HepG2 (cell line): ENCODE measurements at regions not wholly inside any gene's neighbourhood (a gene's known extent, or its start where the extent isn't known, plus 50 kb on each side); places are given as distances from the start of the nearest gene placed in this dataset.

Source experiments
- ATAC-seq: fragments of 200-7000 bp; cut with Tn5 transposase; 3 replicates; pipeline ENCODE4 v1.9.1; 2020; ENCODE audit warnings: mild to moderate bottlenecking, moderate library complexity
- BruUV-seq: library from RNA; stranded (reverse); fragments of 400-500 nt; replicated peaks from 2 replicates; lab custom pipeline; 2021; lab: Mats Ljungman, UMichigan
- CTCF ChIA-PET: fragments of 300-600 bp; formaldehyde crosslinking; extraction: SDS; loops from one replicate; lab custom pipeline; 2021; ENCODE audit warnings: low total read pairs, inconsistent platforms, low intra/inter-chr PET ratio; lab: Yijun Ruan, JAX
- POLR2A ChIA-PET: fragments of 350-600 bp; sonication (Branson Sonifier 250); formaldehyde crosslinking; loops from one replicate; lab custom pipeline; 2020; ENCODE audit warnings: antibody characterized with exemption, inconsistent platforms; lab: Yijun Ruan, JAX
- DNase-seq: peaks from one replicate; pipeline ENCODE4 v3.0.0-alpha.2; 2015; ENCODE audit warnings: low spot score
- FAIRE-seq: peaks from 3 replicates; lab custom pipeline; 2011; peaks lifted over from hg19 to GRCh38; lab: Jason Lieb, UNC
- H2AFZ ChIP-seq: one replicate; pipeline ENCODE4 v1.6.1; 2011; ENCODE audit warnings: low read length, inconsistent platforms
- H3K27ac ChIP-seq: fragments of 300-600 bp; 3 replicates; pipeline ENCODE4 v1.8.0; 2011; ENCODE audit warnings: mixed run types, mild to moderate bottlenecking, mixed read lengths, low read length, inconsistent platforms; ENCODE audit not compliant: insufficient read depth; ENCODE audit errors: extremely low read length
- H3K27me3 ChIP-seq, 2 experiments: fragments of 200-600 bp in 1 of 2; 2 replicates in 1 of 2; 3 replicates in 1 of 2; pipeline versions ENCODE4 v1.6.0 to v1.8.0; 2011; ENCODE audit warnings: low read length in 2 of 2, mild to moderate bottlenecking in 2 of 2, moderate library complexity in 2 of 2, inconsistent platforms in 1 of 2; ENCODE audit not compliant: insufficient read depth in 2 of 2, control insufficient read depth in 1 of 2
- H3K36me3 ChIP-seq, 2 experiments: fragments of 200-600 bp in 1 of 2; replicated peaks in 1 of 2; 2 replicates in 1 of 2; 3 replicates in 1 of 2; pipeline versions ENCODE4 v1.5.1 to v1.8.0; 2011; ENCODE audit warnings: low read length in 2 of 2, inconsistent platforms in 1 of 2; ENCODE audit not compliant: insufficient read depth in 2 of 2, control insufficient read depth in 1 of 2
- H3K4me1 ChIP-seq: 2 replicates; pipeline ENCODE4 v1.5.1; 2012; ENCODE audit warnings: low read length, inconsistent platforms; ENCODE audit not compliant: insufficient read depth
- H3K4me2 ChIP-seq: 2 replicates; pipeline ENCODE4 v1.6.0; 2011; ENCODE audit warnings: low read depth, low read length, inconsistent platforms
- H3K4me3 ChIP-seq, 3 experiments: fragments of 200-600 bp in 1 of 3; sonication (generic), shearing (Covaris generic) in 1 of 3; replicated peaks in 1 of 3; 2 replicates each; pipeline ENCODE4 v1.5.1; 2011 to 2016; ENCODE audit warnings: low read length in 3 of 3, inconsistent platforms in 2 of 3, low read depth in 2 of 3, mild to moderate bottlenecking in 2 of 3, control low read depth in 1 of 3, mixed read lengths in 1 of 3; ENCODE audit not compliant: insufficient read depth in 1 of 3
- H3K79me2 ChIP-seq: one replicate; pipeline ENCODE4 v1.6.1; 2011; ENCODE audit warnings: low read length, inconsistent platforms; ENCODE audit not compliant: insufficient read depth
- H3K9ac ChIP-seq: 2 replicates; pipeline ENCODE4 v1.6.0; 2011; ENCODE audit warnings: mild to moderate bottlenecking, low read depth, low read length, inconsistent platforms; ENCODE audit not compliant: insufficient read depth
- H3K9me3 ChIP-seq: 2 replicates; pipeline ENCODE4 v1.5.1; 2012; ENCODE audit warnings: mild to moderate bottlenecking, low read length
- H4K20me1 ChIP-seq: 2 replicates; pipeline ENCODE4 v1.6.0; 2011; ENCODE audit warnings: inconsistent platforms, mild to moderate bottlenecking, low read length, moderate library complexity; ENCODE audit not compliant: insufficient read depth
- FOXJ3 ChIP-seq: sonication (generic); formaldehyde crosslinking; IDR thresholded peaks from 2 replicates; pipeline ENCODE4 v1.4.0; 2020; ENCODE audit warnings: missing genetic modification reagents, mild to moderate bottlenecking, borderline replicate concordance
- KLF15 ChIP-seq: sonication (generic); formaldehyde crosslinking; IDR thresholded peaks from 2 replicates; pipeline ENCODE4 v1.8.1; 2023; ENCODE audit warnings: borderline replicate concordance, mild to moderate bottlenecking, inconsistent platforms, missing genetic modification reagents, mixed read lengths
- MAFK ChIP-seq, 2 experiments: IDR thresholded peaks in 1 of 2; conservative IDR thresholded peaks in 1 of 2; 2 replicates each; pipeline ENCODE4 v1.6.1; 2011; ENCODE audit warnings: improper control_type of control experiment in 2 of 2, low read length in 2 of 2
- REXO4 ChIP-seq: sonication (generic); formaldehyde crosslinking; IDR thresholded peaks from 2 replicates; pipeline ENCODE4 v1.8.0; 2022; ENCODE audit warnings: missing genetic modification reagents, mild to moderate bottlenecking, borderline replicate concordance
- SALL1 ChIP-seq: sonication (generic); formaldehyde crosslinking; IDR thresholded peaks from 2 replicates; pipeline ENCODE4 v1.8.0; 2022; ENCODE audit warnings: mild to moderate bottlenecking, missing genetic modification reagents
- ZBTB8A ChIP-seq: sonication (generic); formaldehyde crosslinking; IDR thresholded peaks from 2 replicates; pipeline ENCODE4 v1.4.0; 2020; ENCODE audit warnings: mild to moderate bottlenecking, low read depth, missing genetic modification reagents, borderline replicate concordance
- ZFP1 ChIP-seq: IDR thresholded peaks from 2 replicates; pipeline ENCODE4 v1.6.1; 2016
- ZMYM4 ChIP-seq: sonication (generic); formaldehyde crosslinking; IDR thresholded peaks from 2 replicates; pipeline ENCODE4 v1.8.1; 2023; ENCODE audit warnings: mild to moderate bottlenecking, missing genetic modification reagents
- ZNF101 ChIP-seq: sonication (generic); formaldehyde crosslinking; IDR thresholded peaks from 2 replicates; pipeline ENCODE4 v1.4.0; 2020; ENCODE audit warnings: mild to moderate bottlenecking, low read depth, missing genetic modification reagents, borderline replicate concordance
- ZNF773 ChIP-seq: sonication (generic); formaldehyde crosslinking; IDR thresholded peaks from 2 replicates; pipeline ENCODE4 v1.4.0; 2020; ENCODE audit warnings: missing genetic modification reagents, borderline replicate concordance
- ZNF83 ChIP-seq: sonication (generic); formaldehyde crosslinking; IDR thresholded peaks from 2 replicates; pipeline ENCODE4 v1.4.0; 2020; ENCODE audit warnings: missing genetic modification reagents, mild to moderate bottlenecking, borderline replicate concordance
- WGBS: methylation state at CpG from one replicate; pipeline ENCODE4 v1.1.6; 2017; ENCODE audit warnings: low lambda C conversion rate; 5-methylcytosine and 5-hydroxymethylcytosine counted together
- in situ Hi-C: cut with HindIII; loops from 2 replicates; pipeline ENCODE4 v1.10.0; 2017; ENCODE audit warnings: low pct_unique_long_range_greater_than_20kb; ENCODE audit not compliant: extremely low pct_ligation_motif_present
- intact Hi-C: fragments of 100-400 bp; cut with micrococcal nuclease; formaldehyde crosslinking; loops from one replicate; pipeline ENCODE4 v1.10.0; 2022; ENCODE audit not compliant: unreplicated experiment
- TF ChIP-seq, protein P1 (sequence below): sonication (generic); formaldehyde crosslinking; IDR thresholded peaks from 2 replicates; pipeline ENCODE4 v1.8.1; 2022; ENCODE audit warnings: low read depth, mild to moderate bottlenecking, missing genetic modification reagents
- TF ChIP-seq, protein P2 (sequence below): sonication (generic); formaldehyde crosslinking; IDR thresholded peaks from 2 replicates; pipeline ENCODE4 v1.5.0; 2020; ENCODE audit warnings: missing genetic modification reagents
- TF ChIP-seq, protein P3 (sequence below): sonication (generic); formaldehyde crosslinking; IDR thresholded peaks from 2 replicates; pipeline ENCODE4 v1.8.0; 2022; ENCODE audit warnings: mild to moderate bottlenecking, missing genetic modification reagents, moderate library complexity

DNA sequence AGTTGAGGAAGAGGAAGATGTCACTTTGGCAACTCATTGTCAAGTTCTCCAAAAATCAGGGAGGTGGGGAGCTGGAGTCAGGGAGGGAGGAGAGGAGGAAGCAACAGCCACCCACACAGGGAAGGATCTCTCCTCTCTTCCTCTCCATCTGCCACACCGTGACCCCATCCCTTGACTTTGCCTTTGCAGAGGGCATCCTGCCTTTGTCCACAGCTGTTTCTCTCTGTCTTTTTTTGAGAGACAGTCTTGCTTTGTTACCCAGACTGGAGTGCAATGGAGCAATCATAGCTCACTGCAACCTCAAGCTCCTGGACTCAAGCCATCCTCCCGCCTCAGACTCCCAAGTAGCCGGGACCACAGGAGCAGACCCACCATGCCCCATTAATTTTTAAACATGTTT, 276.0 kb downstream of the SHOX start:
- Histone ChIP-seq H3K27me3 (no peaks in the 10 kb centered on the region), H3K4me1 (no peaks in the 10 kb centered on the region), H4K20me1 (no peaks in the 10 kb centered on the region), H3K9me3 (no peaks in the 10 kb centered on the region), H3K79me2 (no peaks in the 10 kb centered on the region), H3K4me3 (no peak overlapping the region), H2AFZ (no peak overlapping the region), H3K4me2 (no peak overlapping the region), H3K36me3 (no peaks in the 10 kb centered on the region), H3K9ac (no peak overlapping the region), H3K27ac (no peak overlapping the region)
- TF ChIP-seq, protein P1, sequence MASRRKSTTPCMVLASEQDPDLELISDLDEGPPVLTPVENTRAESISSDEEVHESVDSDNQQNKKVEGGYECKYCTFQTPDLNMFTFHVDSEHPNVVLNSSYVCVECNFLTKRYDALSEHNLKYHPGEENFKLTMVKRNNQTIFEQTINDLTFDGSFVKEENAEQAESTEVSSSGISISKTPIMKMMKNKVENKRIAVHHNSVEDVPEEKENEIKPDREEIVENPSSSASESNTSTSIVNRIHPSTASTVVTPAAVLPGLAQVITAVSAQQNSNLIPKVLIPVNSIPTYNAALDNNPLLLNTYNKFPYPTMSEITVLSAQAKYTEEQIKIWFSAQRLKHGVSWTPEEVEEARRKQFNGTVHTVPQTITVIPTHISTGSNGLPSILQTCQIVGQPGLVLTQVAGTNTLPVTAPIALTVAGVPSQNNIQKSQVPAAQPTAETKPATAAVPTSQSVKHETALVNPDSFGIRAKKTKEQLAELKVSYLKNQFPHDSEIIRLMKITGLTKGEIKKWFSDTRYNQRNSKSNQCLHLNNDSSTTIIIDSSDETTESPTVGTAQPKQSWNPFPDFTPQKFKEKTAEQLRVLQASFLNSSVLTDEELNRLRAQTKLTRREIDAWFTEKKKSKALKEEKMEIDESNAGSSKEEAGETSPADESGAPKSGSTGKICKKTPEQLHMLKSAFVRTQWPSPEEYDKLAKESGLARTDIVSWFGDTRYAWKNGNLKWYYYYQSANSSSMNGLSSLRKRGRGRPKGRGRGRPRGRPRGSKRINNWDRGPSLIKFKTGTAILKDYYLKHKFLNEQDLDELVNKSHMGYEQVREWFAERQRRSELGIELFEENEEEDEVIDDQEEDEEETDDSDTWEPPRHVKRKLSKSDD (CRISPR knock-in tag), result no peak
- TF ChIP-seq ZFP1 (CRISPR knock-in tag) (no peak), ZNF83 (CRISPR knock-in tag) (no peak), SALL1 (CRISPR knock-in tag) (no peak), MAFK (conservative IDR thresholded peaks at IDR 0.05 in 1 of 2, IDR thresholded peaks at IDR 0.05 in 1 of 2; ENCODE audit: low read length in 2 of 2) (no peak), FOXJ3 (CRISPR knock-in tag) (no peak), ZNF101 (CRISPR knock-in tag) (no peak), REXO4 (CRISPR knock-in tag) (no peak), ZMYM4 (no peak), ZNF773 (CRISPR knock-in tag) (no peak), ZBTB8A (CRISPR knock-in tag) (no peak), KLF15 (CRISPR knock-in tag) (no peak)
- TF ChIP-seq, protein P2, sequence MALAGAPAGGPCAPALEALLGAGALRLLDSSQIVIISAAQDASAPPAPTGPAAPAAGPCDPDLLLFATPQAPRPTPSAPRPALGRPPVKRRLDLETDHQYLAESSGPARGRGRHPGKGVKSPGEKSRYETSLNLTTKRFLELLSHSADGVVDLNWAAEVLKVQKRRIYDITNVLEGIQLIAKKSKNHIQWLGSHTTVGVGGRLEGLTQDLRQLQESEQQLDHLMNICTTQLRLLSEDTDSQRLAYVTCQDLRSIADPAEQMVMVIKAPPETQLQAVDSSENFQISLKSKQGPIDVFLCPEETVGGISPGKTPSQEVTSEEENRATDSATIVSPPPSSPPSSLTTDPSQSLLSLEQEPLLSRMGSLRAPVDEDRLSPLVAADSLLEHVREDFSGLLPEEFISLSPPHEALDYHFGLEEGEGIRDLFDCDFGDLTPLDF, result no peak
- TF ChIP-seq, protein P3, sequence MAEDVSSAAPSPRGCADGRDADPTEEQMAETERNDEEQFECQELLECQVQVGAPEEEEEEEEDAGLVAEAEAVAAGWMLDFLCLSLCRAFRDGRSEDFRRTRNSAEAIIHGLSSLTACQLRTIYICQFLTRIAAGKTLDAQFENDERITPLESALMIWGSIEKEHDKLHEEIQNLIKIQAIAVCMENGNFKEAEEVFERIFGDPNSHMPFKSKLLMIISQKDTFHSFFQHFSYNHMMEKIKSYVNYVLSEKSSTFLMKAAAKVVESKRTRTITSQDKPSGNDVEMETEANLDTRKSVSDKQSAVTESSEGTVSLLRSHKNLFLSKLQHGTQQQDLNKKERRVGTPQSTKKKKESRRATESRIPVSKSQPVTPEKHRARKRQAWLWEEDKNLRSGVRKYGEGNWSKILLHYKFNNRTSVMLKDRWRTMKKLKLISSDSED (CRISPR knock-in tag), result no peak
- BruUV-seq, result no TSS peak
- POLR2A ChIA-PET, result no interaction called here
- in situ Hi-C loops, result no loop called here
- CTCF ChIA-PET, result no interaction called here
- intact Hi-C loops, result no loop called here
- FAIRE-seq (no peak), DNase-seq (no peak), ATAC-seq (no peak)
- WGBS, result 19% methylated on average over 3 of the region's 3 CpGs
